Heart left ventricle (tissue), 13 donors: ENCODE measurements at regions not wholly inside any gene's neighbourhood (a gene's known extent, or its start where the extent isn't known, plus 50 kb on each side); places are given as distances from the start of the nearest gene placed in this dataset.

ENCODE experiments used
- CTCF ChIP-seq, 12 donors: fragments of 200-600 bp; sonication (generic) in 4 of 12; IDR thresholded peaks; one replicate each; pipeline versions ENCODE4 v1.5.0 to v1.8.0; 2018 to 2022; ENCODE audit warnings: antibody characterized with exemption in 12 of 12, mild to moderate bottlenecking in 5 of 12
- POLR2A ChIP-seq, 2 donors: fragments of 450-650 bp; IDR thresholded peaks; one replicate each; pipeline ENCODE4 v1.6.1; 2017; ENCODE audit warnings: antibody characterized with exemption in 2 of 2, mild to moderate bottlenecking in 2 of 2, moderate library complexity in 2 of 2
- donor health status: ischemic (EF 13 %, LVEDD 7.1; RV severe dilation, severe dysfunction).
- donor health status: DM: no; HTN: yes; CAD: no.
- donor health status: DM: no; HTN: no; CAD: no.
- donor health status: ischemic (EF 25% LVEDD 6.9; RV normal size, moderate dysfunction).
- donor health status: ischemic (EF 25% LVEDD 5.7; RV mildly dilated, moderate dysfunction).
- donor health status: ischemic (EF 35%, LVEDD 5.7; RV mildly dilated, moderate dysfunction).
- donor health status: nonischemic (EF 11% LVEDD 7.7; RV severe dilation, severe dysfunction).
- donor health status: DM: yes; HTN: yes; CAD: no.
- donor health status: PGD.
- donor health status: ischemic (EF 29% LVEDD 5.4; RV normal size, mild dysfunction).
- donor health status: nonischemic (EF 23%, LVEDD 6.1; RV moderate dilation, normal function).

DNA sequence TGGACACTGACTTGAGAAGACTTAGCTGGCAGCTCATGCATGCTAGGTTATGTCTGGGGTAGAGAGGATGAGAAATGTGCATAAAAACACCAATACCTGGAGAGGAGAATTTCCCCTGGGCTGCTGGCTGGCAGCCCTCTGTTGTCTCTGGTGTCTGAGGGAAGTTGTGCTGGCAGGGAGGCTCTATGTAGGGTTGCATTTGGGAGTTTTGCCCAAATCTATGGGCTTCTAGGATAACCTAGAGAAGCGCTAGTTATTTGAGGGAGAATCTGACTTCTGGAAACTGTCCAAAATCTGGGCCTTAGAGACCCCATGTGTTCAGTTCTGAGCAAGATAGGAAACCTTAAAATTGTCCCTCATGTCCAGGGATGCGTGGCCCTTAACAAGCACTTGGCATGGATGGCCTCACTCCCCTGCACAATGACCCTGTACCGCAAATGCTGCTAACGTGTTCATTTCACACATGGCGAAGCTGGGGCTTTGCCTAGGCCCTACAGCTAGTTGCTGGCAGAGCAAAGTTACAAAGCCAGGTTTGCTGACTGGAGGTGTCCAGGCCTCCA is 70.3 kb upstream of the ATP2B2 start:
- TF ChIP-seq CTCF (IDR thresholded peaks at IDR 0.05) (no peak), POLR2A (IDR thresholded peaks at IDR 0.05) (no peak)
